ENCODE measurements at regions not wholly inside any gene's neighbourhood (a gene's known extent, or its start where the extent isn't known, plus 50 kb on each side); places are given as distances from the start of the nearest gene placed in this dataset.

DNA sequence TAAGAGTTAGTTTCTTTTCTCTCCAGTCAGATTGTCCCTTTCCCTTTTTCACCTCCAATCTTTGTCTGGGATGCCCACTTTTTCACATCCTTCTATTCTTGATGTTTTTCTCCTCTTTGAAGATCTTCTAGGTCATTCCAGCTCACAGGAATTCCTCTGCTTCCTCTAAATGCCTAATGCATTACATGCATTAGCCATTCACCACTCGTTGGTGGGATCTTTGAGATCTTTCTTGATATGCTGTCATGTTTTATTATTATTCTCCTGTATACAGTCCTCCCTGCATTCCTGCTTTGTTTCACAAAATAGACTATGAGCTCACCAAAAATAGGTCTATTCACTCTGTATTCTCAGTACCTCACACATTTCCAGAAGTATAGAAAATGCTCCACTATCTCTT lies 129.0 kb downstream of the LYPLAL1 start:
- Histone ChIP-seq H3K9me3 (ENCODE audit: low read depth, low read length) (no peaks in the 10 kb centered on the region), H3K4me3 (ENCODE audit: insufficient read depth, low read length) (no peak overlapping the region), H3K4me1 (ENCODE audit: insufficient read depth, low read length) (peaks cover 47% of the 10 kb centered on the region), H3K27me3 (ENCODE audit: insufficient read depth, low read length) (no peaks in the 10 kb centered on the region), H3K27ac (ENCODE audit: low read depth, low read length) (peak overlapping the region; percentile 89), H2AFZ (ENCODE audit: low read length) (no peak overlapping the region), H4K20me1 (ENCODE audit: insufficient read depth, low read length) (no peaks in the 10 kb centered on the region), H3K4me2 (ENCODE audit: insufficient read depth, low read length) (no peak overlapping the region), H3K79me2 (ENCODE audit: insufficient read depth, low read length) (no peaks in the 10 kb centered on the region), H3K36me3 (ENCODE audit: insufficient read depth, low read length) (no peaks in the 10 kb centered on the region)
- TF ChIP-seq, protein P1, sequence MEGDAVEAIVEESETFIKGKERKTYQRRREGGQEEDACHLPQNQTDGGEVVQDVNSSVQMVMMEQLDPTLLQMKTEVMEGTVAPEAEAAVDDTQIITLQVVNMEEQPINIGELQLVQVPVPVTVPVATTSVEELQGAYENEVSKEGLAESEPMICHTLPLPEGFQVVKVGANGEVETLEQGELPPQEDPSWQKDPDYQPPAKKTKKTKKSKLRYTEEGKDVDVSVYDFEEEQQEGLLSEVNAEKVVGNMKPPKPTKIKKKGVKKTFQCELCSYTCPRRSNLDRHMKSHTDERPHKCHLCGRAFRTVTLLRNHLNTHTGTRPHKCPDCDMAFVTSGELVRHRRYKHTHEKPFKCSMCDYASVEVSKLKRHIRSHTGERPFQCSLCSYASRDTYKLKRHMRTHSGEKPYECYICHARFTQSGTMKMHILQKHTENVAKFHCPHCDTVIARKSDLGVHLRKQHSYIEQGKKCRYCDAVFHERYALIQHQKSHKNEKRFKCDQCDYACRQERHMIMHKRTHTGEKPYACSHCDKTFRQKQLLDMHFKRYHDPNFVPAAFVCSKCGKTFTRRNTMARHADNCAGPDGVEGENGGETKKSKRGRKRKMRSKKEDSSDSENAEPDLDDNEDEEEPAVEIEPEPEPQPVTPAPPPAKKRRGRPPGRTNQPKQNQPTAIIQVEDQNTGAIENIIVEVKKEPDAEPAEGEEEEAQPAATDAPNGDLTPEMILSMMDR (IDR thresholded peaks at IDR 0.05; ENCODE audit: extremely low read depth, low read depth, low read length) = no peak
- DNase-seq (ENCODE audit: insufficient read length, low spot score, missing footprints) = no peak

DNA sequence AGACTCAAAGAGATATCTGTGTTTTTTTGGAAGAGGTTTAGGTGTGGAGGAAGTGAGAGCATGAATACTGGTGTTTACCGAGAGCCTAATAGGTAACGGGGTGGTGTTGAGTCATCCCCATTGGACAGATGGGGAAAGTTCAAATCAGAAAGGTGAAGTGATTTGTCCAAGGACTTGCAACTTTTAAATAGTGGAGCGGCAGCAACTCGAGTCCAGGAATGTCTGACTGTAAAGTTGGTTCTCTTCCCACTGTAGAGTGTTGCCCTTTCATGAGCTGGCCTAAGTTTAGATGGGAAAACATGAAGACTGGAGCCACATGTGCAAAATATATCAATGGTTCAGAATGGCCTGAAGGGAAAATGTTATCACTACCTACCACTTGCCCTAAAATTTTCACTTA lies 125.7 kb downstream of the LYPLAL1 start:
- H2AFZ ChIP-seq (ENCODE audit: low read length) = no peak overlapping the region
- H3K79me2 ChIP-seq (ENCODE audit: insufficient read depth, low read length) = no peaks in the 10 kb centered on the region
- no peak overlapping the region for H3K4me3 ChIP-seq (ENCODE audit: insufficient read depth, low read length)
- H3K36me3 ChIP-seq (ENCODE audit: insufficient read depth, low read length) = no peaks in the 10 kb centered on the region
- no peaks in the 10 kb centered on the region for H4K20me1 ChIP-seq (ENCODE audit: insufficient read depth, low read length)
- TF ChIP-seq, protein P1 (IDR thresholded peaks at IDR 0.05; ENCODE audit: extremely low read depth, low read depth, low read length) = no peak
- H3K4me2 ChIP-seq (ENCODE audit: insufficient read depth, low read length) = no peak overlapping the region
- no peaks in the 10 kb centered on the region for H3K27me3 ChIP-seq (ENCODE audit: insufficient read depth, low read length)
- DNase-seq (ENCODE audit: insufficient read length, low spot score, missing footprints) = no peak
- H3K4me1 ChIP-seq (ENCODE audit: insufficient read depth, low read length) = peaks cover 68% of the 10 kb centered on the region
- H3K27ac ChIP-seq (ENCODE audit: low read depth, low read length) = peak overlapping the region; percentile 89
- no peaks in the 10 kb centered on the region for H3K9me3 ChIP-seq (ENCODE audit: low read depth, low read length)

DNA sequence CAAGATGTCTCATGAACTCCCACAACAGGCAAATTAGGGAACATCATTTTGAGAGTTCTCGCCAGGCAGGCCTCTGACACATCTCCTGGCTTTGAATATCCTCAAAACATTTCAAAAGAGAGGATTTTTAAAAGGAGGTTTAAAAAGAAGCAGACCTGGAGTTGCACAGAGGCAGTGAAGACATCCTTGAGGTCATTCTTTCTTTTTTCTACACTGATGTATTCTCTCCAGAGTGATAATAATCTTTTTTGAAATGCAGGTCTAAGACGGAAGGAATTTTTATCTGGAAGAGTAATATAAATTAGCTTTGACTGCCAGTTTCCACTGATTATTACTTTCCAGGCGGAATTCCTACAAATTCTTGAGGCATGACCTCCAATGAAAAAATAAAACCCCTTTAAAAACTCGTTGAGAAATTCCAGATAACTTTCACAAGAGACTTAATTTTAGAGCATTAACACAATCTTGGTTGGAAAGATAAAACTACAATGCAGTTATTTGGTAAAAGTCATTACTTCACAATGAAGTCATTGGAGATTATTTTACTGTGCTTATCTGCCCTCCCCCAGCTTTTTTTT lies 125.0 kb downstream of the LYPLAL1 start:
- peak; percentile 67 for DNase-seq (ENCODE audit: insufficient read length, low spot score, missing footprints)
- Histone ChIP-seq H3K36me3 (ENCODE audit: insufficient read depth, low read length) (no peaks in the 10 kb centered on the region), H2AFZ (ENCODE audit: low read length) (no peak overlapping the region), H3K27me3 (ENCODE audit: insufficient read depth, low read length) (no peaks in the 10 kb centered on the region), H3K4me1 (ENCODE audit: insufficient read depth, low read length) (peaks cover 63% of the 10 kb centered on the region), H3K27ac (ENCODE audit: low read depth, low read length) (peak overlapping the region; percentile 89), H3K79me2 (ENCODE audit: insufficient read depth, low read length) (no peaks in the 10 kb centered on the region), H3K9me3 (ENCODE audit: low read depth, low read length) (no peaks in the 10 kb centered on the region), H3K4me3 (ENCODE audit: insufficient read depth, low read length) (no peak overlapping the region), H3K4me2 (ENCODE audit: insufficient read depth, low read length) (peak overlapping the region; percentile 31), H4K20me1 (ENCODE audit: insufficient read depth, low read length) (no peaks in the 10 kb centered on the region)
- TF ChIP-seq, protein P1 (IDR thresholded peaks at IDR 0.05; ENCODE audit: extremely low read depth, low read depth, low read length) = no peak

DNA sequence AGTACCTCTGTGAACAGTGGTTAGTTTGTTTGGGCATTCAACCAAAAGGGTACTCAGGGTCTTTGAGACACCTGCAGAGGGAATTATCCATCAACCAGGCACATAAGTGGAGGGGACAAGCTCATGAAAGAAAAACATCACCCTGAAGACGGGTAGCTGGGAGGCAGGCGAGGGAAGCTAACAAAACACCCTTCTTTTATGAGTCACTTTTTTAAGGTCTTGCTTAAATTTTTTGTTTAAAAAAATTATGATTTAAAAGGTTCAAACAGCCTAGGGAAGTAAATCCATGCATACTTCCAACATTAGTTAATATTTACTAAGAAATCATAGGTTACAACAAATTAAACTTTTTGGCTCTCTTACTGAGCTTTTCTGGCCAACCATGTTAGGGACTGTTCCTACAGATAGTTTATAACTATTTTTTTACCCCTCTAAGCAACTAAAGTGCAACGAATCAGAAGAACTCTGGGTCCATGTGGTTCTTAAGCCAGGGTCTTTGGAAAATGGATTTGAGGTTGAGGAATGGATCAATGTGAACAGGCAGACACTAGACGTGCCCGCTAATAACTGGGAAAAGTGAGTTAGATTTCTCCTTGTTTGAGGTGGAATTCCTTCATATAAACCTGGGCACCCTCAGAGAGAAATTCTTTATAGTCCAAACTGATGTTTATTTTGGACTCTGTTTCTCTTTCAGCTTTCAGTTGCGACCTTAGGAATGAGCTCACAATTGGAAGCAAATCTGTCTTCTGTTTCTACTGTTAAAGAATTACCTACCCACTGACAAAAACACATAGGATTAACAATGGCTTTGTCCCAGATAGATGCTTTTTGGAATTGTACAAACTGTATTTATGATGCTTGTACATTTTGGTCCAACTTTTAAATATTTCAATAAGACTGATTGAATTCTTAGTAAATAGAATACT lies 123.0 kb downstream of the LYPLAL1 start:
- Histone ChIP-seq H3K36me3 (ENCODE audit: insufficient read depth, low read length) (no peaks in the 10 kb centered on the region), H3K4me2 (ENCODE audit: insufficient read depth, low read length) (peak overlapping the region; percentile 67), H3K4me3 (ENCODE audit: insufficient read depth, low read length) (no peak overlapping the region), H3K27ac (ENCODE audit: low read depth, low read length) (peak overlapping the region; percentile 89), H3K27me3 (ENCODE audit: insufficient read depth, low read length) (no peaks in the 10 kb centered on the region), H3K79me2 (ENCODE audit: insufficient read depth, low read length) (no peaks in the 10 kb centered on the region), H3K4me1 (ENCODE audit: insufficient read depth, low read length) (peaks cover 51% of the 10 kb centered on the region), H2AFZ (ENCODE audit: low read length) (peak overlapping the region; percentile 6), H4K20me1 (ENCODE audit: insufficient read depth, low read length) (no peaks in the 10 kb centered on the region), H3K9me3 (ENCODE audit: low read depth, low read length) (no peaks in the 10 kb centered on the region)
- DNase-seq (ENCODE audit: insufficient read length, low spot score, missing footprints) = no peak
- TF ChIP-seq, protein P1 (IDR thresholded peaks at IDR 0.05; ENCODE audit: extremely low read depth, low read depth, low read length) = no peak
